Fibroblast of upper back skin (primary cell): ENCODE measurements at regions not wholly inside any gene's neighbourhood (a gene's known extent, or its start where the extent isn't known, plus 50 kb on each side); places are given as distances from the start of the nearest gene placed in this dataset.

Source experiments
- DNase-seq: peaks from one replicate; pipeline ENCODE4 v3.0.0-alpha.2; 2013

GRCh38 chr9:129352146-129352865 is 174.2 kb upstream of the IER5L start:
- DNase-seq = no peak

- DNase-seq = no peak
Measured at GRCh38 chr9:129351642-129352145, 173.6 kb upstream of the IER5L start.

GRCh38 chr9:129351058-129351641 is 173.1 kb upstream of the IER5L start:
- no peak for DNase-seq

- DNase-seq = no peak
Measured at GRCh38 chr9:129350143-129350935, 172.3 kb upstream of the IER5L start.

- DNase-seq = no peak
Measured at GRCh38 chr9:129349665-129349947, 171.5 kb upstream of the IER5L start.

GRCh38 chr9:129348890-129349664 is 171.0 kb upstream of the IER5L start:
- no peak for DNase-seq

GRCh38 chr9:129347316-129348120 is 169.5 kb upstream of the IER5L start:
- no peak for DNase-seq

- DNase-seq = no peak
Measured at GRCh38 chr9:129346046-129346445, 168.0 kb upstream of the IER5L start.

- no peak for DNase-seq
Measured at GRCh38 chr9:129344641-129345495, 166.8 kb upstream of the IER5L start.

GRCh38 chr9:129343424-129344375 is 165.6 kb upstream of the IER5L start:
- DNase-seq = no peak

- no peak for DNase-seq
Measured at GRCh38 chr9:129342591-129343423, 164.7 kb upstream of the IER5L start.

GRCh38 chr9:129341987-129342348 is 163.9 kb upstream of the IER5L start:
- DNase-seq = no peak

GRCh38 chr9:129341171-129341986 is 163.3 kb upstream of the IER5L start:
- DNase-seq = no peak

- DNase-seq = no peak
Measured at GRCh38 chr9:129340427-129341170, 162.5 kb upstream of the IER5L start.

GRCh38 chr9:129339539-129340157 is 161.6 kb upstream of the IER5L start:
- DNase-seq = no peak

- peak; percentile 71 for DNase-seq
Measured at GRCh38 chr9:129338724-129339430, 160.8 kb upstream of the IER5L start.
